Common myeloid progenitor, CD34-positive (primary cell): ENCODE measurements at regions not wholly inside any gene's neighbourhood (a gene's known extent, or its start where the extent isn't known, plus 50 kb on each side); places are given as distances from the start of the nearest gene placed in this dataset.

Experiments
- CTCF ChIA-PET: fragments of 350-600 bp; sonication (Branson Sonifier 250); formaldehyde crosslinking; loops from one replicate; lab custom pipeline; 2021; ENCODE audit warnings: antibody characterized with exemption; lab: Charles Lee
- POLR2A ChIA-PET: fragments of 350-600 bp; sonication (Branson Sonifier 250); formaldehyde crosslinking; loops from one replicate; lab custom pipeline; 2021; ENCODE audit warnings: antibody characterized with exemption; lab: Charles Lee
- DNase-seq, 3 donors: peaks; one replicate each; pipeline versions ENCODE4 v3.0.0 to v3.0.0-alpha.2; 2013
- H3K27ac ChIP-seq, 2 experiments: 1 replicate in 1 of 2; 2 replicates in 1 of 2; pipeline ENCODE4 v1.7.0; 2013; ENCODE audit warnings: inconsistent platforms in 2 of 2, low read length in 2 of 2, mild to moderate bottlenecking in 2 of 2, low read depth in 1 of 2, moderate library complexity in 1 of 2; ENCODE audit not compliant: severe bottlenecking in 2 of 2, insufficient read depth in 1 of 2, poor library complexity in 1 of 2
- H3K27me3 ChIP-seq, 5 experiments: replicated peaks in 2 of 5; 1 replicate in 3 of 5; 2 replicates in 2 of 5; pipeline versions ENCODE4 v1.6.1 to v1.7.0; 2013; ENCODE audit warnings: low read length in 4 of 5, mild to moderate bottlenecking in 2 of 5, moderate library complexity in 2 of 5, inconsistent platforms in 1 of 5; ENCODE audit not compliant: insufficient read depth in 5 of 5, control insufficient read depth in 4 of 5
- H3K36me3 ChIP-seq, 4 experiments: 1 replicate in 2 of 4; 2 replicates in 2 of 4; pipeline versions ENCODE4 v1.6.1 to v1.7.0; 2013; ENCODE audit warnings: low read length in 3 of 4, control low read depth in 1 of 4, mild to moderate bottlenecking in 1 of 4; ENCODE audit not compliant: control insufficient read depth in 4 of 4, insufficient read depth in 4 of 4
- H3K4me1 ChIP-seq, 4 experiments: 1 replicate in 3 of 4; 2 replicates in 1 of 4; pipeline versions ENCODE4 v1.6.1 to v1.7.1; 2013; ENCODE audit warnings: low read length in 3 of 4, mild to moderate bottlenecking in 3 of 4, control low read depth in 1 of 4, inconsistent platforms in 1 of 4, moderate library complexity in 1 of 4; ENCODE audit not compliant: control insufficient read depth in 4 of 4, insufficient read depth in 4 of 4; ENCODE audit errors: control extremely low read depth in 1 of 4
- H3K4me3 ChIP-seq, 7 experiments: 1 replicate in 4 of 7; 2 replicates in 3 of 7; pipeline versions ENCODE4 v1.5.1 to v1.7.0; 2013; ENCODE audit warnings: mild to moderate bottlenecking in 7 of 7, low read length in 6 of 7, moderate library complexity in 6 of 7, inconsistent platforms in 2 of 7, low read depth in 2 of 7, control low read depth in 1 of 7; ENCODE audit not compliant: insufficient read depth in 4 of 7, control insufficient read depth in 1 of 7; ENCODE audit errors: extremely low read depth in 1 of 7
- H3K9me3 ChIP-seq, 5 experiments: 1 replicate in 4 of 5; 2 replicates in 1 of 5; pipeline versions ENCODE4 v1.6.1 to v1.7.1; 2013; ENCODE audit warnings: low read length in 4 of 5, mild to moderate bottlenecking in 2 of 5, inconsistent platforms in 1 of 5, low read depth in 1 of 5, moderate library complexity in 1 of 5; ENCODE audit not compliant: control insufficient read depth in 4 of 5, insufficient read depth in 2 of 5; ENCODE audit errors: control extremely low read depth in 1 of 5
- WGBS: methylation state at CpG from one replicate; pipeline ENCODE4 v1.1.5; 2013; ENCODE audit not compliant: insufficient coverage; 5-methylcytosine and 5-hydroxymethylcytosine counted together

- WGBS = no CpG with 5 or more reads among the region's 4 CpGs
- POLR2A ChIA-PET = no interaction called here
- peaks cover 5 to 20% (median 13%) of the 10 kb centered on the region in 4 experiments for H3K4me1 ChIP-seq
- no peaks in the 10 kb centered on the region for H3K27me3 ChIP-seq
- CTCF ChIA-PET = interaction anchor here (1.2 kb wide), 1 partner anchor 32 kb away, joined by 3 read pairs; no protein-coding TSS in a partner anchor
- H3K9me3 ChIP-seq = peaks cover 0 to 14% (median 0%) of the 10 kb centered on the region in 5 experiments
- peak overlapping the region in 2 of 7 experiments; percentile 15 to 17 for H3K4me3 ChIP-seq
- H3K36me3 ChIP-seq = no peaks in the 10 kb centered on the region
- DNase-seq = peak; percentile 73 to 86 (median 84)
- peak overlapping the region; percentile 97 to 98 for H3K27ac ChIP-seq
Measured at GRCh38 chr2:187168720-187169713, 279.0 kb downstream of the CALCRL start.

DNA sequence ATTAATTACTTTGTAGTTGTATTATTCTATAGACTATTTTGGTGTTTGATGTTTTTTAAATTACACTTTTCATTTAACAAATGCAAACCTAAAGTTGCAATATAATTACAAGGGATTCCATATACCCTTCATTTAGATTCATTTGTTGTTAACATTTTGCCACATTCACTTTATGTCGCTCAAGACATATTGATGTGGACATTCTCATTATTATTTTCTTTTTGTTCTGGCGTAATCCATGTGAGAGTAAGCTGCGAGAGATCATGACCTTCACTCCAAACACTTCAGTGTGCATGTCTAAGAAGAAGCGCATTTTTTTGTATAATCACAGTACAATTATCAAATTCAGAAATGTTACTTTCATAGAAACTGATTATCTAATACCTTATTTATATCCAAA, 280.6 kb downstream of the CALCRL start:
- Histone ChIP-seq H3K27ac (no peak overlapping the region), H3K9me3 (peaks cover 0 to 5% (median 0%) of the 10 kb centered on the region in 5 experiments), H3K4me1 (peaks cover 5 to 20% (median 13%) of the 10 kb centered on the region in 4 experiments), H3K4me3 (no peak overlapping the region), H3K27me3 (no peaks in the 10 kb centered on the region), H3K36me3 (no peaks in the 10 kb centered on the region)
- DNase-seq = no peak
- ChIA-PET POLR2A (no interaction called here), CTCF (no interaction called here)
- WGBS = no CpG with 5 or more reads among the region's 4 CpGs

GRCh38 chr2:187165936-187166610, 282.0 kb downstream of the CALCRL start:
- POLR2A ChIA-PET = no interaction called here
- Histone ChIP-seq H3K27ac (no peak overlapping the region), H3K4me3 (no peak overlapping the region), H3K27me3 (no peaks in the 10 kb centered on the region), H3K9me3 (no peaks in the 10 kb centered on the region), H3K36me3 (no peaks in the 10 kb centered on the region), H3K4me1 (peaks cover 5 to 20% (median 13%) of the 10 kb centered on the region in 4 experiments)
- no peak for DNase-seq
- 100% methylated on average over 1 of the region's 1 CpG for WGBS
- CTCF ChIA-PET = interaction anchor here (1.0 to 1.3 kb wide), 2 partner anchors 8 to 30 kb away, joined by 3 read pairs; no protein-coding TSS in a partner anchor

GRCh38 chr2:187158452-187158851, 289.6 kb downstream of the CALCRL start:
- Histone ChIP-seq H3K27me3 (no peaks in the 10 kb centered on the region), H3K27ac (no peak overlapping the region), H3K9me3 (peaks cover 2 to 13% (median 3%) of the 10 kb centered on the region in 5 experiments), H3K4me1 (no peaks in the 10 kb centered on the region), H3K4me3 (no peak overlapping the region), H3K36me3 (no peaks in the 10 kb centered on the region)
- WGBS = 100% methylated on average over 1 of the region's 3 CpGs
- DNase-seq = no peak
- POLR2A ChIA-PET = no interaction called here
- CTCF ChIA-PET = interaction anchor here (1.2 kb wide), 1 partner anchor 8 kb away, joined by 3 read pairs; no protein-coding TSS in a partner anchor

DNA sequence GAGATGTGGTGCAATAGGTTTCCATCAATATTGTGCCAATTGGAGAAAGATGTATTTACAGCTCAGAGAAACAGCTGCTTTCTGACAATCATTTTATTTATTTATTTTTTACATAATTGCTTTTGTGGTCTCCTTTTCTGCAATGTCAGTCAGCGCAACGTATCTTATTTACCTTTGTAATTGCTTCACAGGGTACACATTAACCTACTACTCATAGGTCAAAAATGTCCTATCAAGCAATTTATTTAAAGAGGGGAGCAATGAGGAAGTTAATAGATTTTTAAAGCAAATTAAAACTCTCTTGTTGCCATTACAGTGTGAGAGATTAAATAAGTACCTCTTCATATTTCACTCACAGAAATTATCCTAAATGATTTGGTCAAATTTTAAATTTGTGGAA, 291.0 kb downstream of the CALCRL start:
- Histone ChIP-seq H3K27ac (no peak overlapping the region), H3K4me1 (no peaks in the 10 kb centered on the region), H3K4me3 (no peak overlapping the region), H3K9me3 (peaks cover 2 to 13% (median 3%) of the 10 kb centered on the region in 5 experiments), H3K27me3 (no peaks in the 10 kb centered on the region), H3K36me3 (no peaks in the 10 kb centered on the region)
- CTCF ChIA-PET = no interaction called here
- no CpG with 5 or more reads among the region's 2 CpGs for WGBS
- POLR2A ChIA-PET = no interaction called here
- no peak for DNase-seq

GRCh38 chr2:187155476-187155875, 292.6 kb downstream of the CALCRL start:
- Histone ChIP-seq H3K27me3 (no peaks in the 10 kb centered on the region), H3K4me1 (no peaks in the 10 kb centered on the region), H3K9me3 (peaks cover 2 to 13% (median 3%) of the 10 kb centered on the region in 5 experiments), H3K27ac (no peak overlapping the region), H3K36me3 (no peaks in the 10 kb centered on the region), H3K4me3 (no peak overlapping the region)
- ChIA-PET CTCF (no interaction called here), POLR2A (no interaction called here)
- peak in 2 of 3 donors; percentile 21 to 52 for DNase-seq
- no CpG with 5 or more reads among the region's 1 CpG for WGBS
